ENCODE measurements at regions not wholly inside any gene's neighbourhood (a gene's known extent, or its start where the extent isn't known, plus 50 kb on each side); places are given as distances from the start of the nearest gene placed in this dataset.

DNA sequence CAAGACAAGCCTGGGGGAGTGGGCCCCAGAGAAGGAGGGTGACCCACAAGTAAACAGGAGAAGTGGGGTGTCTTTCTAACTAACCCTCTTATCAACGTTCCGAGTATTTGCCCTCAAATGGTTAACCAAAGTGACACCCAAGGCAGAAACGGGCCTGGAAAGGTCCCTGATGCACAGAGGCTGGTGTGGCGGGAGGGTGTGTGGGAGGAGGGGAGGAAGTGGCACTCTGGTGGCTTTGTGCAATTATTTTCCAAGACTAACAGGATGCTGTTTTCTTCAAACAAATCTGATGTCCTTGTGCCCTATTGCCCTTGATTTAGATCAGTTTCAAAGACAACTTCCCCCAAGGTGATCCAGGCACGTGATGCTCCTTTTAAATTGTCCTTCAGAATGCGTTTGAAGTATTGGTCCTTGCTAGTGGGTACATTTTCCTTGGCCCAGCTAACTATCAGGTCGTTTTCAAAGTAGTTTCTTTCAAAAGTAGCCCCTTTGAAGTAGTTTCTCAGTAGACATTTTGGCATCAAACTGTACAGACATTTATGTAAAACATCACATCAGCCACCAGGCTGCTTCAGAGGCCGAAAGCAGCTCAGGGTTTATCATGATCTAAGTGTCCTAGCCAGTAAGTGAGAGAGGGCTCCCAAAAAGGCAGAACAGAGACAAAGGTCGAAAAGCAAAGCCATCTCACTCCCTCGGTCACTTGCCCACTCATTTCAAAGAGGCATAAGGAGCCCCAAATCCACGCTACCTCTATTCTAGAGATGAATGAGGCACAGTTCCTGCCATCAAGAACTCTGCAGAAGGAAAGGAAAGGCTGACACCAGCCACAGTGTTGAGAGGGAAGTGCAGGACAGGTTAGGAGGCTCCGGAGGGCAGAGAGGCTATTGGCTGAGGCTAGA lies 371.1 kb upstream of the ID2 start:
- H3K4me3 ChIP-seq (ENCODE audit: low read depth, low read length) = no peak overlapping the region
- DNase-seq (ENCODE audit: low read depth) = no peak

DNA sequence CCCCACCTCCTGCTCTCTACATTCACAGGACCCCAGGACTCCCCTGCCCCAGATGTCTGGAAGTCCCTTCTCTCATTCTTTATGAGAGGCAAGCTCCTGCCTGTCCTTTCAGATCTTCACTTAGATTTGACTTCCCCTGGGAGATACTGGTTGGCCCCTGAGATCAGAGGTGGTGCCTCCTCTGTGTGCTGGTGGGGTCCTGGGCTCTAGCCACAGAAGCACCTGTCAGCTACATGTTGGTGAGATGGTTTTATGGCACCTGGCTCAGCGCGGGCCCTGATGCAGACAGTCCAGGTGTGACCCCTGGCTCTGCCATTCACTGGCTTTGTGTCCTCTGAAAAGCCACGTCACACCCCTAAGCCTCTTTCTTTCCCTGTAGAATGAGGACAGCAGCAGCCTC lies 369.6 kb upstream of the ID2 start:
- no peak overlapping the region for H3K4me3 ChIP-seq (ENCODE audit: low read depth, low read length)

GRCh38 chr2:8312861-8313830 lies 368.7 kb upstream of the ID2 start:
- no peak overlapping the region for H3K4me3 ChIP-seq (ENCODE audit: low read depth, low read length)
- no peak for DNase-seq (ENCODE audit: low read depth)

More for the DNA sequence above, 369.6 kb upstream of the ID2 start:
- no peak for DNase-seq (ENCODE audit: low read depth)

- H3K4me3 ChIP-seq (ENCODE audit: low read depth, low read length) = no peak overlapping the region
- no peak for DNase-seq (ENCODE audit: low read depth)
Measured at GRCh38 chr2:8314063-8314462, 367.8 kb upstream of the ID2 start.

GRCh38 chr2:8315531-8316165 lies 366.2 kb upstream of the ID2 start:
- DNase-seq (ENCODE audit: low read depth) = no peak
- no peak overlapping the region for H3K4me3 ChIP-seq (ENCODE audit: low read depth, low read length)

GRCh38 chr2:8316356-8316755 lies 365.5 kb upstream of the ID2 start:
- H3K4me3 ChIP-seq (ENCODE audit: low read depth, low read length) = no peak overlapping the region
- DNase-seq (ENCODE audit: low read depth) = no peak

DNA sequence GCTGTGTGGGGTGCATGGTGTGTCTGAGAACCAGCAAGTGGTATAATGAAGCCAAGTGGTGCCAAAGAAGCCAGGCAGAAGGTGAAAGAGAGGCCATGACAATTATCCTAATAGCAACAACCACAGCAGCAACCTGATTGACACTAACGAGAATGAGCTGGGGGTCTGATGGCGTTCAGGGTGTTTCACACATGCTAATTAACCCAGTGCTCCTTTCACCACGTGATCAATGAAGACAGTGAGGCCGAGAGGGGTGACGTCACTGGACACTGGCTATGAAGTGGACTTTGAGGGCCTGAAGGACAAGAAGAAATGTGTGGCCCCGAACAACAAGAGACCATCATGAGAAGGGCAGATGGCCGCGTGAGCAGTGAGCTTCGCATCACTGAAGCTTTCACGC lies 364.4 kb upstream of the ID2 start:
- no peak for DNase-seq (ENCODE audit: low read depth)

DNA sequence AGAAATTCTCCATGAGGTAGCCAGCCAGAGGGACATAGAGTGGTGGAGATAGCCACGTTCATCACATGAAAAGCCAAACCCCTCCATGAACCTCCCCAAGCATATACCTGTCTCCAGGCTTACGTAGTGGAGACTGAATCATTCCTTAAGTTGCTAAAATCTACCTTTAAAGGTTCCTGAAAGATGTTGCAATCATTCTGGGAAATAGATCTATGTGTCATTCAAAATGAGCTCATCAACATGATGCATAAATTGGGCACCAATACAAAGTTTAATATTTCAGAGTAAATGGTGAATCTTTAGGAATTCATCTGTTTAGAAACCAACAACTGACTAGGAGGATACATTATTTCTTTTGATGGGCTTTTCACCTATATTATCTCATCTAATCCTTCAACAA lies 362.6 kb upstream of the ID2 start:
- no peak overlapping the region for H3K4me3 ChIP-seq (ENCODE audit: low read depth, low read length)
- no peak for DNase-seq (ENCODE audit: low read depth)

More for the DNA sequence above, 364.4 kb upstream of the ID2 start:
- no peak overlapping the region for H3K4me3 ChIP-seq (ENCODE audit: low read depth, low read length)

DNA sequence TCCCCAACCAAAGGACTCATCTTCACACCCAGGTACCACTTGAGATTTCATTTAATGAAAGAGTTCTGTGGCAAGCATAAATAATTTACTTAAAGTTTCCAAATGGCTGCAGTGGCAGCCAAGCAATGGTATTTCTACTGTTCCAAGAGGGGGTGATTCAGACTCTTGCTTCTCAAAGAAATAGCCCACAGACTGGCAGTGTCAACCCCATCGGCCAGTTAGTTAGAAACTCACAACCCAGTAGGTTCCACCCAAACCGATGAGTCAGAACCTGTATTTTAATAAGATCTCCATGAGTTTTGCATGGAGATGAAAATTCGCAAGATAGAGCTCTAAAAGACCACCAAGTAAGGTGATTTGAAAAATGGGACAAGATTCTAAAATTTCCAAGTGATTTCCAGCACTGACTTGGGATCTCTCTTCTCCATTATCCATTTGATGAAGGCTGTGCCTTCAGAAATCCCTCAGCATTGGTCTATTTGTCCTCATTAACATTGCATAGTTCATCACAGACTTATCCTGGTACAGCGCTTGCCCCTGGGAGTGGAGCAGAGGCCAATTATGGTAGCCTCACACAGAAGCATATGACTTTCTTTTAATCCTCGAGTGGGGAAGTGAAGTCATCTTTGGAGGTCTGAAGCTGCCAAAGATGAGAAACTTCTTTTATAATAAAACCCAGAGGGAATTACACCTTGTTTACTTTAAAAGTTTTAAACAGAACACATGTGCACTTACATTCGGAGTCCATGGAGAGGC lies 361.4 kb upstream of the ID2 start:
- H3K4me3 ChIP-seq (ENCODE audit: low read depth, low read length) = no peak overlapping the region
- no peak for DNase-seq (ENCODE audit: low read depth)

DNA sequence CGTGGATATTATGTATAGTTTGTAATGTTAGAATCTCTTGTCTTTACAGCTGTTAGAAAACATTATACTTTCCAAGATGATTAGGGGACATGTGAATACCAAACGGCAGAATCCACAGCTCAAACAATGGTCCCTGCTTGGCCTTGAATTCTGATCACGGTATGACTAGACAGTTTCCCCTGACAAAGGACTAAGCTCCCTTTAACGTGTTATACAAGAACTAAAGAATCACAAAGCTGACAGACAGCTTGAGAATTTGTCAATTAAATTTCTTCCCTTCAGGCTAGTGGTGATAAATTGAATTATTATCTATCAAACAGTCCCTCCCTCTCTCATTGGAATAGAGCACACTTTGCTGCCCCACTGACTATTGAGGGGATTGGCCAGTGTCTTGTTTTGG lies 359.2 kb upstream of the ID2 start:
- no peak overlapping the region for H3K4me3 ChIP-seq (ENCODE audit: low read depth, low read length)
- DNase-seq (ENCODE audit: low read depth) = no peak

DNA sequence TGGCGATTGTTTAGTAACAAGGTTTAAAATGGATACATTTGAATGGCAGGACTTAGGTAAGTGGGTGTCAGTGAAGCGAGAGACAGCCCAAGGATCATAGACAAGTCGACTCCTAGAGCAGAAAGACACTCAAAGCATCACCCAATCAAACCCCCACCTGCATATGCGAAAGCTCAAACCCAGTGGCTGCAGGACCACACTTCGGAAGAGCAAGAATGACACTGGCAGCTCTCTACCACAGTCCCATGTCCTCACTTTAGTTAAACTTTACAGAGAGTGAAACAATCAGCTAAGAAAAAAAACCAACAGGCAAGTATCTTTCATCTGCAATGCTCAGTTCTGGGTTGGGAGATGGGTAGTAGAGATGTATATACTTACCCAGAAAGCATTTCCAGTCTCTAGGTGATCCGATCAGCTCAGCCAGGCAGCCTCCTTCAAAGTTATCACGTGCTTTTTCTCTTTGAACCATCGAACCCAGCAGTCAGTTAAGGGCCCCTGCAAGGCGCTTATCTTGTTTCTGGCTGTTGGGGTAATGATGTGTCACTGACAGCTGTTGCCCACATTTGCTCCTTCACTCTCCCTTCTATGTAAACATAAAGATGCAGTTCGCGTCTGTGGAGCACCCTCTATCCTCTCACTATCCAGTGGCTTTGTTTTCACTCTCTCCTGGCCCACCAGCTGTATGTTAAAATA lies 357.5 kb upstream of the ID2 start:
- DNase-seq (ENCODE audit: low read depth) = no peak
- no peak overlapping the region for H3K4me3 ChIP-seq (ENCODE audit: low read depth, low read length)

DNA sequence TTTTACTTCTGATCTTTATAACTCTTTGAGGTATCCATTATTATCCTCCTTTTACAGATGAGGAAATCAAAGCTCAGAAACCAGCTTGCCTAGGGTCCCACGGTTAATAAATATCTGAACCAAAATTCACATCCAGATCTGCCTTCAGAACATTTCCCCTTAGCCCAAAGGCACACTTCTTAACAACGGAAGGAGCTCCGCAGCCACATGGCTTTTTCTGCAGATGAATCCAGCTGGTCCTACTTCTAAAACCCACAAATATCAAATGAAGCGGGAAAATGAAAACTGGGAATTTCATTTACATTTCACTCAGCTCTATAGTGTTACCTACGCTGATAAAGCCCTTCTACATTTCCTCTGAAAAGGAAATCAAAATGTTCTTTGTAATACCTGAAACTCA lies 357.0 kb upstream of the ID2 start:
- no peak overlapping the region for H3K4me3 ChIP-seq (ENCODE audit: low read depth, low read length)
- DNase-seq (ENCODE audit: low read depth) = no peak

GRCh38 chr2:8327371-8328100 lies 354.3 kb upstream of the ID2 start:
- no peak overlapping the region for H3K4me3 ChIP-seq (ENCODE audit: low read depth, low read length)
- DNase-seq (ENCODE audit: low read depth) = no peak

DNA sequence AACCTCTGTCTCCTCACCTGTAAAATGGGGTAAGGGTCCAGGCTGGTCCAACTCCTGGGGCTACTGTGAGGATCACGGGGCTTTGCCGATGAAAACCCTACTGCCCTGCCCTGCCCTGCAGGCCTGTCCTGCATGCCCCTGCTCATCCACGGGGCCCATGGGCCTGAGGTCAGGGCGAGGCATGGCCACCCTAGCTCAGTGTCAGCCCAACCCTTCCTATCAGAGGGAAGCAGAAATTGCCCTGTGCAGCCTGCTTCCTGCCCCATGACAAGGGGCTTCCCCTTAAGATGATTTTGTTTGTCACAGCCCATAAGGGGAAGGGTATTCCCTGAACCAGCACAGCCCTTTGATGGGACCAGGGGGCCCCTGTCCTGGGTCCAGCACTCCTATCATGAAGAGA lies 353.6 kb upstream of the ID2 start:
- DNase-seq (ENCODE audit: low read depth) = no peak
- H3K4me3 ChIP-seq (ENCODE audit: low read depth, low read length) = no peak overlapping the region

- H3K4me3 ChIP-seq (ENCODE audit: low read depth, low read length) = no peak overlapping the region
Measured at GRCh38 chr2:8329660-8330622, 351.9 kb upstream of the ID2 start.

DNA sequence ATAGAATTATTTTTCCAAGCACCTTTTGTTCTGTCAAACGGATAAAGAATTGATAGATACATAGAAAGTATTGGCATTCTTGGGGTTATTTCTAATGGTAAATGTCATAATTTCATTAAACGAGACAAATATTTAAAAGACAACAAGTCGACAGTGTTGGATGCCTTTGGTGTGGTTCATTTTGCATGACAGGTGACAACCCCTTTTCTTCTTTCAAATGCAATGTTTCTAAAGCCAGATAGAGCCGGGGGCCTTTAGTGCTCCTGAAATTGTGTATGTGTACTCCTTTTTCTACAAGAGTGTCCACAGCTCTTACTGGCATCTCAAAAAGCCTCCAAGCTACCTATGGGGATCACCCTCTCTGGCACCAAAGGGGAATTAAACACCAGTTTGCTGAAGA lies 350.8 kb upstream of the ID2 start:
- no peak overlapping the region for H3K4me3 ChIP-seq (ENCODE audit: low read depth, low read length)
- no peak for DNase-seq (ENCODE audit: low read depth)

More at GRCh38 chr2:8329660-8330622, 351.9 kb upstream of the ID2 start:
- no peak for DNase-seq (ENCODE audit: low read depth)

GRCh38 chr2:8332646-8333045 lies 349.2 kb upstream of the ID2 start:
- H3K4me3 ChIP-seq (ENCODE audit: low read depth, low read length) = no peak overlapping the region
- no peak for DNase-seq (ENCODE audit: low read depth)

Measured in skeletal muscle cell (primary cell).